WTC11 (cell line): ENCODE measurements at regions not wholly inside any gene's neighbourhood (a gene's known extent, or its start where the extent isn't known, plus 50 kb on each side); places are given as distances from the start of the nearest gene placed in this dataset.

Source experiments
- ATAC-seq: fragments of 200-7000 bp; cut with Tn5 transposase; 2 replicates; pipeline ENCODE4 v1.10.0; 2021; ENCODE audit warnings: mild to moderate bottlenecking, moderate library complexity
- CTCF ChIA-PET: fragments of 300-600 bp; sonication (Branson Sonifier 250); formaldehyde crosslinking; loops from one replicate; lab custom pipeline; 2021; ENCODE audit warnings: antibody characterized with exemption; lab: Charles Lee
- POLR2A ChIA-PET: fragments of 350-600 bp; sonication (Branson Sonifier 250); formaldehyde crosslinking; loops from one replicate; lab custom pipeline; 2021; ENCODE audit warnings: antibody characterized with exemption; lab: Charles Lee
- DNase-seq: peaks from one replicate; pipeline ENCODE4 v3.0.0; 2021; ENCODE audit warnings: low spot score
- H3K27ac Mint-ChIP-seq: 2 replicates; pipeline ENCODE4 v1.8.0; 2021; ENCODE audit warnings: mixed read lengths
- H3K27me3 Mint-ChIP-seq: 2 replicates; pipeline ENCODE4 v1.8.0; 2021; ENCODE audit warnings: low read depth, mild to moderate bottlenecking, moderate library complexity, mixed read lengths
- H3K36me3 Mint-ChIP-seq: 2 replicates; pipeline ENCODE4 v1.8.0; 2021; ENCODE audit warnings: mixed read lengths
- H3K4me1 Mint-ChIP-seq: 2 replicates; pipeline ENCODE4 v1.8.0; 2022; ENCODE audit warnings: mixed read lengths
- H3K4me3 Mint-ChIP-seq: 2 replicates; pipeline ENCODE4 v1.8.0; 2021; ENCODE audit warnings: mild to moderate bottlenecking, moderate library complexity, mixed read lengths
- H3K9me3 Mint-ChIP-seq: 2 replicates; pipeline ENCODE4 v1.8.0; 2021; ENCODE audit warnings: mixed read lengths
- ATF3 ChIP-seq: sonication (generic); formaldehyde crosslinking; conservative IDR thresholded peaks from 2 replicates; pipeline ENCODE4 v1.8.1; 2022; ENCODE audit warnings: mild to moderate bottlenecking, missing genetic modification reagents
- CREM ChIP-seq: sonication (generic); formaldehyde crosslinking; IDR thresholded peaks from 2 replicates; pipeline ENCODE4 v1.8.1; 2022; ENCODE audit warnings: mild to moderate bottlenecking, missing genetic modification reagents, moderate library complexity
- EMX1 ChIP-seq: fragments of 250-450 bp; sonication (Bioruptor Pico); IDR thresholded peaks from 2 replicates; pipeline ENCODE4 v1.8.0; 2021; ENCODE audit warnings: mild to moderate bottlenecking
- ERG ChIP-seq: fragments of 250-450 bp; sonication (Bioruptor Pico); IDR thresholded peaks from 2 replicates; pipeline ENCODE4 v1.8.0; 2021; ENCODE audit warnings: mild to moderate bottlenecking
- GABPB1 ChIP-seq: sonication (generic); formaldehyde crosslinking; IDR thresholded peaks from 2 replicates; pipeline ENCODE4 v1.8.1; 2023; ENCODE audit warnings: mild to moderate bottlenecking, missing genetic modification reagents
- HMGA2 ChIP-seq: fragments of 250-450 bp; sonication (Bioruptor Pico); IDR thresholded peaks from 2 replicates; pipeline ENCODE4 v1.4.0; 2021; ENCODE audit warnings: mild to moderate bottlenecking, moderate library complexity
- JAZF1 ChIP-seq: fragments of 250-450 bp; sonication (Bioruptor Pico); IDR thresholded peaks from 2 replicates; pipeline ENCODE4 v1.9.0; 2021; ENCODE audit warnings: moderate library complexity, mild to moderate bottlenecking, inconsistent platforms
- NFE2L1 ChIP-seq: sonication (generic); formaldehyde crosslinking; IDR thresholded peaks from 2 replicates; pipeline ENCODE4 v1.8.1; 2023; ENCODE audit warnings: missing genetic modification reagents
- NR2C2 ChIP-seq: sonication (generic); formaldehyde crosslinking; IDR thresholded peaks from 2 replicates; pipeline ENCODE4 v1.8.0; 2022; ENCODE audit warnings: mild to moderate bottlenecking, missing genetic modification reagents
- NR3C1 ChIP-seq: sonication (generic); formaldehyde crosslinking; conservative IDR thresholded peaks from 2 replicates; pipeline ENCODE4 v1.8.1; 2023; ENCODE audit warnings: low read depth, mild to moderate bottlenecking, missing genetic modification reagents
- OVOL2 ChIP-seq: fragments of 250-450 bp; sonication (Bioruptor Pico); IDR thresholded peaks from 2 replicates; pipeline ENCODE4 v1.9.0; 2021; ENCODE audit warnings: mild to moderate bottlenecking, borderline replicate concordance
- SMAD4 ChIP-seq: sonication (generic); formaldehyde crosslinking; IDR thresholded peaks from 2 replicates; pipeline ENCODE4 v1.8.0; 2022; ENCODE audit warnings: mild to moderate bottlenecking, missing genetic modification reagents
- TEAD1 ChIP-seq: sonication (generic); formaldehyde crosslinking; IDR thresholded peaks from 2 replicates; pipeline ENCODE4 v1.8.0; 2022; ENCODE audit warnings: mild to moderate bottlenecking, missing genetic modification reagents
- ZNF232 ChIP-seq: sonication (generic); formaldehyde crosslinking; IDR thresholded peaks from 2 replicates; pipeline ENCODE4 v1.8.0; 2022; ENCODE audit warnings: mild to moderate bottlenecking, missing genetic modification reagents
- TF ChIP-seq, protein P1 (sequence below): fragments of 200-600 bp; IDR thresholded peaks from 2 replicates; pipeline ENCODE4 v1.8.0; 2022; ENCODE audit warnings: antibody characterized with exemption
- TF ChIP-seq, protein P2 (sequence below): sonication (generic); formaldehyde crosslinking; IDR thresholded peaks from 2 replicates; pipeline ENCODE4 v1.8.1; 2023; ENCODE audit warnings: mild to moderate bottlenecking, moderate library complexity, missing genetic modification reagents
- TF ChIP-seq, protein P3 (sequence below): sonication (generic); formaldehyde crosslinking; IDR thresholded peaks from 2 replicates; pipeline ENCODE4 v1.8.1; 2022; ENCODE audit warnings: mild to moderate bottlenecking, moderate library complexity, missing genetic modification reagents

DNA sequence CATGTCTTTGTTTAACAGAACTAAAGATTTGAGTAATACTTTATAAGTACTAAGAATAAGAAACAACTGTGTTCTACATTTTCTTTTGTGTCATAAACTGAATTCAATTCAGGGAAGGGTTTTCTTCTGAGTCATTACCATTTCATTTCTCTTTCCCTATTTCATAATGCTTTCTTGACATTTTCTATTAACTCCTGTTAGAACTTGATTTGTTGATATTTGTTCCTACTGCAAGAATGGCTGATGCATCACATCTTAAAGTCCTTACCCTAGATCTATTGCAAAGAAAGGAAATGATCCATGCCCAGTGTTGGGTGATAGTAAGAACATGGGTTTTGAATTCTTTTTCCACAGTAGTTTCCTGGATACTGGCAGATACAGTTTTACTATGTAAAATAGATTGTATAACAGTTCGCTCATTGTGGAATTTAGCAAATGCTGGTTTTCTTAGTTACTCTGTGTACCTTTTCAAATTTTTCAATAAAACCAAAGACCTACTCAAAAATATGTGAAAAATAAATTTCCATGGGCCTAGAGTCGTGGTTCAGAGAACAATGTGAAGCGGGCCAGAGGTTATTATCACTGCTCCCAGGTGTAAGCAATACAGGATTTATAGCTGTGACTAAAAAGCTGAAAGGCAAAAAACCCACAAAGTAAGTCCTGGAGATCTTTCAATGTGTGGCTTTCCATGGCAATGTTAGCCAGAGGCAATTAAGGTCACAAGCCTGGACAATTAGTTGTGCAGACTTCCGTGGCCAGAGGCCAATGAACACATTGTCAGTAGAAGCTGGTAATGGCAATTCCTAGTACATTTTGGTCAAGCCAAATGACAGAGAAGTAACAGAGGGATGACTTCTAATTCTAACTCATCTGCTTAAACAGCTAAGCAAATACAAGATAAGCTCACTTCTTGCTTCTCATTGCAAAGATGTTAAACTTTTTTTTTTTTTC lies 127.3 kb upstream of the FAT4 start:
- Mint-ChIP-seq H3K27ac (no peak overlapping the region), H3K27me3 (no peaks in the 10 kb centered on the region), H3K36me3 (peaks cover 3% of the 10 kb centered on the region; the same call in 1 of the 2 replicates), H3K4me1 (no peaks in the 10 kb centered on the region), H3K4me3 (no peak overlapping the region), H3K9me3 (peaks cover 14% of the 10 kb centered on the region)
- DNase-seq (no peak), ATAC-seq (no peak)
- TF ChIP-seq GABPB1 (CRISPR knock-in tag), result no peak
- POLR2A ChIA-PET, result no interaction called here
- CTCF ChIA-PET, result no interaction called here

DNA sequence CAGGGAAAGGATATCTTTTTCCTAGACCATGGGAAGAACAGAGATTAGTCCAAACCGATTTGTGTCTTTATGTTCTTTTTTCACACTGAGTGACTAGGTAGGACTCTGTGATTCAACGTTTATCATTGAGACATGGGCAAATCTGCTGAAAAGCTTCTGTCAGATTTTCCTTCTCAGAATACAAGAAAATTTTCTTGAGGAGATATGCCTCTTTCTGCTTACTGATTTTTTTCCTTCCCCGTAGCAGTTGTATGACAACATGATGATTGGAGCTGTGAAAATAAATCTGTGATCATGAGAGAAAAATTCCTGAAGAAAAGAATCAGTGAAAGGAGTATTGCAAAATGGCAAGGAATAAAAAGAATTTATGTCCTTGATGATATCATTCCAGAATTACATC lies 130.6 kb upstream of the FAT4 start:
- ChIA-PET CTCF (no interaction called here), POLR2A (no interaction called here)
- no peaks in the 10 kb centered on the region for H3K36me3 Mint-ChIP-seq
- ATAC-seq, result no peak
- H3K9me3 Mint-ChIP-seq, result peaks cover 6% of the 10 kb centered on the region
- H3K27me3 Mint-ChIP-seq, result no peaks in the 10 kb centered on the region
- no peak overlapping the region for H3K27ac Mint-ChIP-seq
- H3K4me1 Mint-ChIP-seq, result no peaks in the 10 kb centered on the region
- H3K4me3 Mint-ChIP-seq, result no peak overlapping the region
- TF ChIP-seq GABPB1 (CRISPR knock-in tag), result no peak
- TF ChIP-seq HMGA2 (CRISPR knock-in tag), result no peak
- TF ChIP-seq, protein P1, sequence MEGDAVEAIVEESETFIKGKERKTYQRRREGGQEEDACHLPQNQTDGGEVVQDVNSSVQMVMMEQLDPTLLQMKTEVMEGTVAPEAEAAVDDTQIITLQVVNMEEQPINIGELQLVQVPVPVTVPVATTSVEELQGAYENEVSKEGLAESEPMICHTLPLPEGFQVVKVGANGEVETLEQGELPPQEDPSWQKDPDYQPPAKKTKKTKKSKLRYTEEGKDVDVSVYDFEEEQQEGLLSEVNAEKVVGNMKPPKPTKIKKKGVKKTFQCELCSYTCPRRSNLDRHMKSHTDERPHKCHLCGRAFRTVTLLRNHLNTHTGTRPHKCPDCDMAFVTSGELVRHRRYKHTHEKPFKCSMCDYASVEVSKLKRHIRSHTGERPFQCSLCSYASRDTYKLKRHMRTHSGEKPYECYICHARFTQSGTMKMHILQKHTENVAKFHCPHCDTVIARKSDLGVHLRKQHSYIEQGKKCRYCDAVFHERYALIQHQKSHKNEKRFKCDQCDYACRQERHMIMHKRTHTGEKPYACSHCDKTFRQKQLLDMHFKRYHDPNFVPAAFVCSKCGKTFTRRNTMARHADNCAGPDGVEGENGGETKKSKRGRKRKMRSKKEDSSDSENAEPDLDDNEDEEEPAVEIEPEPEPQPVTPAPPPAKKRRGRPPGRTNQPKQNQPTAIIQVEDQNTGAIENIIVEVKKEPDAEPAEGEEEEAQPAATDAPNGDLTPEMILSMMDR, result no peak
- DNase-seq, result no peak

DNA sequence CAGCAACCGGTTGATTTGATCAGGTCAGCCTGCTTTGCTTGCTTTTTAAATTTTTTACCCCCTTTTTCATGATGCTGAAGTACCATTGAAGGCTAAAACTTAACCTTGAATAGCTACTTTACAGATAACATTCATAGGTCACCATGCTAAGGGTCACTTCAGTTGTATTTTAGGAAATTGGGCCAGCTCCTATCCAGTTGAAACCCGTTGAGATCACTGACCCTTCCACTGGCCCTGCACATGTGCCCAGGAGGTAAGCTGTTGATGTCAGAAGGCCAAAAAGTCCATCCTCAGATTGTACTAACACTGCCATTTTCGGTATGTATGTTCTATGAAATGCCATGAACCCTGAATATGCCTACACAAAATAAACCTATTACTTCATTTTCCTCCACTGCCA lies 133.0 kb upstream of the FAT4 start:
- H3K36me3 Mint-ChIP-seq, result no peaks in the 10 kb centered on the region
- H3K4me3 Mint-ChIP-seq, result no peak overlapping the region
- H3K4me1 Mint-ChIP-seq, result no peaks in the 10 kb centered on the region
- no peaks in the 10 kb centered on the region for H3K9me3 Mint-ChIP-seq
- ChIA-PET POLR2A (no interaction called here), CTCF (interaction anchor here (0.5 kb wide), 1 partner anchor 32 kb away, joined by 3 read pairs; no protein-coding TSS in a partner anchor)
- ATAC-seq (no peak), DNase-seq (no peak)
- H3K27me3 Mint-ChIP-seq, result no peaks in the 10 kb centered on the region
- TF ChIP-seq, protein P2, sequence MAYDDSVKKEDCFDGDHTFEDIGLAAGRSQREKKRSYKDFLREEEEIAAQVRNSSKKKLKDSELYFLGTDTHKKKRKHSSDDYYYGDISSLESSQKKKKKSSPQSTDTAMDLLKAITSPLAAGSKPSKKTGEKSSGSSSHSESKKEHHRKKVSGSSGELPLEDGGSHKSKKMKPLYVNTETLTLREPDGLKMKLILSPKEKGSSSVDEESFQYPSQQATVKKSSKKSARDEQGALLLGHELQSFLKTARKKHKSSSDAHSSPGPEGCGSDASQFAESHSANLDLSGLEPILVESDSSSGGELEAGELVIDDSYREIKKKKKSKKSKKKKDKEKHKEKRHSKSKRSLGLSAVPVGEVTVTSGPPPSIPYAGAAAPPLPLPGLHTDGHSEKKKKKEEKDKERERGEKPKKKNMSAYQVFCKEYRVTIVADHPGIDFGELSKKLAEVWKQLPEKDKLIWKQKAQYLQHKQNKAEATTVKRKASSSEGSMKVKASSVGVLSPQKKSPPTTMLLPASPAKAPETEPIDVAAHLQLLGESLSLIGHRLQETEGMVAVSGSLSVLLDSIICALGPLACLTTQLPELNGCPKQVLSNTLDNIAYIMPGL (CRISPR knock-in tag), result no peak
- no peak for TF ChIP-seq NR2C2 (CRISPR knock-in tag)
- no peak overlapping the region for H3K27ac Mint-ChIP-seq

GRCh38 chr4:125179727-125180126 lies 135.0 kb upstream of the FAT4 start:
- CTCF ChIA-PET, result no interaction called here
- H3K27me3 Mint-ChIP-seq, result no peaks in the 10 kb centered on the region
- POLR2A ChIA-PET, result no interaction called here
- no peak for DNase-seq
- no peak overlapping the region for H3K4me3 Mint-ChIP-seq
- no peaks in the 10 kb centered on the region for H3K9me3 Mint-ChIP-seq
- ATAC-seq, result no peak
- TF ChIP-seq, protein P3, sequence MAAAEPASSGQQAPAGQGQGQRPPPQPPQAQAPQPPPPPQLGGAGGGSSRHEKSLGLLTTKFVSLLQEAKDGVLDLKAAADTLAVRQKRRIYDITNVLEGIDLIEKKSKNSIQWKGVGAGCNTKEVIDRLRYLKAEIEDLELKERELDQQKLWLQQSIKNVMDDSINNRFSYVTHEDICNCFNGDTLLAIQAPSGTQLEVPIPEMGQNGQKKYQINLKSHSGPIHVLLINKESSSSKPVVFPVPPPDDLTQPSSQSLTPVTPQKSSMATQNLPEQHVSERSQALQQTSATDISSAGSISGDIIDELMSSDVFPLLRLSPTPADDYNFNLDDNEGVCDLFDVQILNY (CRISPR knock-in tag), result no peak
- no peak for TF ChIP-seq JAZF1 (CRISPR knock-in tag)
- no peaks in the 10 kb centered on the region for H3K4me1 Mint-ChIP-seq
- no peak overlapping the region for H3K27ac Mint-ChIP-seq
- no peaks in the 10 kb centered on the region for H3K36me3 Mint-ChIP-seq

DNA sequence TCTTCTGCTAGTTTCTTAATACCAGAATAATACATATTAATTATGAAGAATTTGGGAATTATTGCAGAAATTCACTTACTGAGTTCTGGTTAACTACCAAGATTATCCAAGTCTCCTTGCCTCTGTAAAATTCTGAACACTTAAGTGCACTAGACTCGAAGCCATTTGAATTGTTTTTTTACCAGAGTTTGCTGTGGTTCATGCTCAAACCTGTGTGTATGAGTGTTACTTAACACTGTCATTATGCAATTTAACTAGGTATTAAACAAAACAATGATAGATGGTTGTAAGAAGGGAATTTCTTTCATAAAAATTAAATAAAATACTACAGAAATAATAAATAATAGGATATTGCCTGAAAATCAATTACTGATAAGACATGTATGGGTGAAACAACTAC lies 145.6 kb upstream of the FAT4 start:
- H3K27ac Mint-ChIP-seq, result no peak overlapping the region
- no peak for TF ChIP-seq ZNF232 (CRISPR knock-in tag)
- no peak for TF ChIP-seq SMAD4
- TF ChIP-seq EMX1 (CRISPR knock-in tag), result no peak
- TF ChIP-seq OVOL2 (CRISPR knock-in tag), result no peak
- TF ChIP-seq TEAD1 (CRISPR knock-in tag), result no peak
- TF ChIP-seq NR3C1 (CRISPR knock-in tag), result no peak
- no peak for TF ChIP-seq NFE2L1 (CRISPR knock-in tag)
- TF ChIP-seq ATF3 (CRISPR knock-in tag), result no peak
- TF ChIP-seq CREM, result no peak
- no peak for TF ChIP-seq ERG (CRISPR knock-in tag)
- TF ChIP-seq JAZF1 (CRISPR knock-in tag), result no peak
- peaks cover 6% of the 10 kb centered on the region for H3K9me3 Mint-ChIP-seq
- no peak for ATAC-seq
- no peaks in the 10 kb centered on the region for H3K4me1 Mint-ChIP-seq
- DNase-seq, result no peak
- H3K27me3 Mint-ChIP-seq, result no peaks in the 10 kb centered on the region
- ChIA-PET POLR2A (no interaction called here), CTCF (no interaction called here)
- no peak overlapping the region for H3K4me3 Mint-ChIP-seq
- no peaks in the 10 kb centered on the region for H3K36me3 Mint-ChIP-seq
